ENCODE measurements at regions not wholly inside any gene's neighbourhood (a gene's known extent, or its start where the extent isn't known, plus 50 kb on each side); places are given as distances from the start of the nearest gene placed in this dataset.
A peak's percentile ranks its signal among the peaks of the same experiment; 100 is the strongest.

GRCh38 chr2:37529830-37530415 lies 141.5 kb downstream of the CDC42EP3 start:
- Histone ChIP-seq H3K9ac (no peak overlapping the region), H3K4me2 (no peak overlapping the region), H4K20me1 (no peaks in the 10 kb centered on the region), H3K4me3 (no peak overlapping the region), H3K27me3 (no peaks in the 10 kb centered on the region), H3K4me1 (no peaks in the 10 kb centered on the region), H3K9me3 (no peaks in the 10 kb centered on the region), H3K36me3 (no peaks in the 10 kb centered on the region), H3K27ac (no peak overlapping the region)
- TF ChIP-seq Cebpa-rat (IDR thresholded peaks at IDR 0.05): no peak

- no peak overlapping the region for H3K4me3 ChIP-seq
- H3K4me1 ChIP-seq: no peaks in the 10 kb centered on the region
- no peak overlapping the region for H3K9ac ChIP-seq
- H3K36me3 ChIP-seq: no peaks in the 10 kb centered on the region
- no peaks in the 10 kb centered on the region for H3K9me3 ChIP-seq
- H3K27ac ChIP-seq: no peak overlapping the region
- no peaks in the 10 kb centered on the region for H4K20me1 ChIP-seq
- H3K4me2 ChIP-seq: no peak overlapping the region
- no peak for TF ChIP-seq Cebpa-rat (IDR thresholded peaks at IDR 0.05)
- no peaks in the 10 kb centered on the region for H3K27me3 ChIP-seq
Measured at GRCh38 chr2:37532503-37532902, 138.9 kb downstream of the CDC42EP3 start.

DNA sequence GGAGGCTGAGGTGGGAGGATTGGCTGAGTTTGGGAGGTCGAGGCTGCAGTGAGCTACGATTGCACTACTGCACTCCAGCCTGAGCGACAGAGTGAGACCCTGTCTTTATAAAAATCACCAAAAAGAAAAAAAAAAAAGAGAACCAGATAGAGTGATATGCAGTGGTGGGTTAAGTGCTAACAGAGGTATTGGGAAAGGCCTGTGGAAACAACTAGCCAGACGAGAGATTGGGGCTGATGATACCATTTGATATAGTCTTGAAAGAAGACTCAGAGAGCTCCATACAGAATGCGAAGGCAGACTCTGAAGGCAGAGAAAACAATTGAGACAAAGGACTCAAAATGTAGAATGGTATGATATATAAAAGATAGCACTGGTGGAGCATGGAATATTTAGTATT lies 134.1 kb downstream of the CDC42EP3 start:
- no peaks in the 10 kb centered on the region for H3K4me1 ChIP-seq
- no peaks in the 10 kb centered on the region for H3K36me3 ChIP-seq
- no peaks in the 10 kb centered on the region for H4K20me1 ChIP-seq
- H3K9ac ChIP-seq: no peak overlapping the region
- no peak overlapping the region for H3K4me2 ChIP-seq
- H3K9me3 ChIP-seq: peaks cover 4% of the 10 kb centered on the region; the same call in 1 of the 2 replicates
- no peak overlapping the region for H3K27ac ChIP-seq
- no peak for TF ChIP-seq Cebpa-rat (IDR thresholded peaks at IDR 0.05)
- H3K4me3 ChIP-seq: no peak overlapping the region
- H3K27me3 ChIP-seq: no peaks in the 10 kb centered on the region

- Histone ChIP-seq H3K27ac (no peak overlapping the region), H3K27me3 (no peaks in the 10 kb centered on the region), H3K4me1 (peaks cover 21% of the 10 kb centered on the region), H3K4me2 (no peak overlapping the region), H3K4me3 (no peak overlapping the region), H3K9me3 (peaks cover 17% of the 10 kb centered on the region), H4K20me1 (no peaks in the 10 kb centered on the region), H3K9ac (no peak overlapping the region), H3K36me3 (no peaks in the 10 kb centered on the region)
- no peak for TF ChIP-seq Cebpa-rat (IDR thresholded peaks at IDR 0.05)
Measured at GRCh38 chr2:37541516-37541915, 129.9 kb downstream of the CDC42EP3 start.

DNA sequence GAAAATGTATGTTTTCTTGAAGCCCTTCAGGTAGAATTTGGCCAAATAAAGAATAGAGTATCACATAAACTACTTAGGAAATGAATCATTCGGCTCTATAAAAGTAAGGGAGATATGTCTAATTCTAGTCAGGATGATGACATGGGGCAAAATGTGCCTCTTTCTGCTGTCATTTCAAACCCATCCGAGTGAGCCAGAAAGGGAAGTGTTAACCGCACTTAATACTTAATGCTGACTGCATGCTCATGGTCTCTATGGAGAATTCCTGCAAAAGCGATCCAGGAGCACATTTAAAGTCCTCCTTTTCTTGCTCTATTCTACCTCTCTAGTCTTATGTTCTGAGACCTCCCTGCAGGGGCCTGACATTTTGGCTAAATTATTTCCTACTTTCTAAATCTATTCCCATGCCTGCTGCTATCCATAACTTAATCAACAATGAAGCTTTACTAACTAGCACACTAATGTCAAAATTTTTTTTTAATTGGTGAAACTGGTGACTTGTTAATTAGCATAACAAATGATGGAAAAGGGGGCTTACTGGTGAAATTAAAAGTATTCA lies 127.4 kb downstream of the CDC42EP3 start:
- Histone ChIP-seq H3K4me3 (no peak overlapping the region), H3K4me2 (peak overlapping the region; percentile 75), H3K27ac (no peak overlapping the region), H3K27me3 (no peaks in the 10 kb centered on the region), H3K9ac (no peak overlapping the region), H4K20me1 (no peaks in the 10 kb centered on the region), H3K4me1 (peaks cover 21% of the 10 kb centered on the region), H3K36me3 (no peaks in the 10 kb centered on the region), H3K9me3 (peaks cover 28% of the 10 kb centered on the region)
- TF ChIP-seq Cebpa-rat (IDR thresholded peaks at IDR 0.05): no peak

DNA sequence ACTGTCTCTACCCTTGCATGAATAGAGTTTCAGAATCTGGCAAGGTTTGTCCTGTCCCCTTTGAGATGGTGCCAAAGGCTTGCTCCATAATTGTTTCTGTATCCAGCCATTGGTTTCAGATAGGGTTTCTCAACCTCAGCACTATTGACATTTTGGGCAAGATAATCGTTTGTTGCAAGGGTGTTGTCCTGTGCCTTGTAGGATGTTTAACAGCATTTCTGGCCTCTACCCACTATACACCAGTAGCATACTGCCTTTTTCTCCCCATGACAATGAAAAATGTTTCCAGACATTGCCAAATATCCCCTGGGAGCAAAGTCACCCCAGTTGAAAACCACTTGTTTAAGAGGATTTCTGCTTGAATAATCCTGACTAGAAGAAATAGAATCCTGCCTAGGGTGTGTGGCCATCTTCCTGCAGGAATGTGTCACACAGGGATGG lies 126.8 kb downstream of the CDC42EP3 start:
- Histone ChIP-seq H4K20me1 (no peaks in the 10 kb centered on the region), H3K4me2 (peak overlapping the region; percentile 75), H3K27me3 (no peaks in the 10 kb centered on the region), H3K9me3 (peaks cover 26% of the 10 kb centered on the region), H3K4me3 (no peak overlapping the region), H3K27ac (no peak overlapping the region), H3K36me3 (no peaks in the 10 kb centered on the region), H3K4me1 (peaks cover 21% of the 10 kb centered on the region), H3K9ac (no peak overlapping the region)
- no peak for TF ChIP-seq Cebpa-rat (IDR thresholded peaks at IDR 0.05)

DNA sequence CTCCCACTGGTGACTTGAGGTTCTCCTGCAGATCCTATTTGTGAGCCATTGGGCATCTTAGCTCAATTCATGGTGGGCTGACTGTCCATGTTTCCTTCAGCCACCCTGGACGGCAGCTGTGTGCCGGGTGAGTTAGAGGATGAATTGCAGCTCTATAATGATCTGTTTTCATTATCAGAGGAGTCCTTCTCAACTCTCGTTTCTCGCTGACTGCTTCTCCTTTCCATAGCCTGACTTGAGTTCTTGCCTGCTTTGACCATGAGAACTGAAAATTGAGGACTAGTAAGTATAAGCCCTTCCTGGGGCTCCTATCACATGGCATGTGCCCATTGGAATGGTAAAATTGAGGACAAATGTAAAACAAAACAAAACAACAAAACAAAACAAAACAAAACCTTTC lies 121.8 kb downstream of the CDC42EP3 start:
- Histone ChIP-seq H3K9ac (no peak overlapping the region), H3K4me1 (peaks cover 13% of the 10 kb centered on the region), H3K4me2 (no peak overlapping the region), H3K4me3 (no peak overlapping the region), H3K27me3 (no peaks in the 10 kb centered on the region), H3K9me3 (peaks cover 26% of the 10 kb centered on the region), H3K27ac (no peak overlapping the region), H3K36me3 (no peaks in the 10 kb centered on the region), H4K20me1 (no peaks in the 10 kb centered on the region)
- TF ChIP-seq Cebpa-rat (IDR thresholded peaks at IDR 0.05): no peak

GRCh38 chr2:37550190-37550589 lies 121.3 kb downstream of the CDC42EP3 start:
- no peaks in the 10 kb centered on the region for H4K20me1 ChIP-seq
- no peak overlapping the region for H3K27ac ChIP-seq
- no peak overlapping the region for H3K4me2 ChIP-seq
- H3K27me3 ChIP-seq: no peaks in the 10 kb centered on the region
- peaks cover 13% of the 10 kb centered on the region for H3K4me1 ChIP-seq
- H3K36me3 ChIP-seq: no peaks in the 10 kb centered on the region
- H3K4me3 ChIP-seq: no peak overlapping the region
- no peak for TF ChIP-seq Cebpa-rat (IDR thresholded peaks at IDR 0.05)
- peaks cover 26% of the 10 kb centered on the region for H3K9me3 ChIP-seq
- H3K9ac ChIP-seq: no peak overlapping the region

GRCh38 chr2:37551783-37552182 lies 119.7 kb downstream of the CDC42EP3 start:
- TF ChIP-seq Cebpa-rat (IDR thresholded peaks at IDR 0.05): no peak
- Histone ChIP-seq H3K27ac (no peak overlapping the region), H3K4me2 (no peak overlapping the region)

DNA sequence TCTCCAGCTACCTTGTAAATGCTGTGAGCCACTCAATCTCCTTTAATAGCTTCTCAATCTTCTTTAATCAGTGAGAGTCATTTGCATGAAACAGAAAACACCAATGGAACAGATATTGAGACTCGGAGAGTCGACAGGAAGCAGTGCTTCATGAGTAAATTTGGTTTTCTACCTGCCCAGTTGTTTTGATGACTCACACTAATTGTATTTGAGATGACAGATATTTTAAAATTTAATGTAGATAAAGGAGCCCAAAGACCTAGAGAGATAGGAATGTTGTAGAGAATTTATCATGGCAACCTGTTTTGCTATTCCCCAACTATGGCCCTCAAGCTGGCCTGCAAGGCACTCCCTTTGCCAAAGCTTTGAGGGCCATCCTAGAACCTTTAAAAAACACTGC lies 119.1 kb downstream of the CDC42EP3 start:
- Histone ChIP-seq H3K4me3 (no peak overlapping the region), H3K9ac (no peak overlapping the region), H3K27me3 (no peaks in the 10 kb centered on the region), H3K9me3 (peaks cover 10% of the 10 kb centered on the region), H4K20me1 (no peaks in the 10 kb centered on the region), H3K36me3 (no peaks in the 10 kb centered on the region), H3K4me1 (peaks cover 16% of the 10 kb centered on the region), H3K27ac (no peak overlapping the region), H3K4me2 (no peak overlapping the region)
- TF ChIP-seq Cebpa-rat (IDR thresholded peaks at IDR 0.05): no peak

More at GRCh38 chr2:37551783-37552182, 119.7 kb downstream of the CDC42EP3 start:
- no peaks in the 10 kb centered on the region for H4K20me1 ChIP-seq
- peaks cover 11% of the 10 kb centered on the region for H3K9me3 ChIP-seq
- H3K4me1 ChIP-seq: peaks cover 16% of the 10 kb centered on the region
- no peaks in the 10 kb centered on the region for H3K36me3 ChIP-seq
- no peaks in the 10 kb centered on the region for H3K27me3 ChIP-seq
- H3K4me3 ChIP-seq: no peak overlapping the region
- no peak overlapping the region for H3K9ac ChIP-seq

Data from BLaER1 (cell line).